ENCODE measurements at regions not wholly inside any gene's neighbourhood (a gene's known extent, or its start where the extent isn't known, plus 50 kb on each side); places are given as distances from the start of the nearest gene placed in this dataset.
A peak's percentile ranks its signal among the peaks of the same experiment; 100 is the strongest.
"Not testable (repeated sequence)": the region's sequence is repeated elsewhere in the genome, so short reads cannot be mapped to it uniquely, and the experiment has no call there.

GRCh38 chrX:26783512-26784225 is 567.7 kb downstream of the MAGEB5 start:
- H3K4me3 ChIP-seq (replicated peaks; ENCODE audit: low read depth, low read length) = no peak overlapping the region
- DNase-seq (ENCODE audit: extremely low read depth, low read depth) = no peak
- peak; percentile 18 for TF ChIP-seq CTCF (IDR thresholded peaks at IDR 0.05; ENCODE audit: low read depth, low read length, missing control alignments)

- DNase-seq (ENCODE audit: extremely low read depth, low read depth) = no peak
- H3K4me3 ChIP-seq (replicated peaks; ENCODE audit: low read depth, low read length) = no peak overlapping the region
- TF ChIP-seq CTCF (IDR thresholded peaks at IDR 0.05; ENCODE audit: low read depth, low read length, missing control alignments) = peak; percentile 16
Observed at GRCh38 chrX:26778320-26778888, 562.4 kb downstream of the MAGEB5 start.

GRCh38 chrX:26762253-26762652 is 546.3 kb downstream of the MAGEB5 start:
- DNase-seq (ENCODE audit: extremely low read depth, low read depth) = no peak
- H3K4me3 ChIP-seq (replicated peaks; ENCODE audit: low read depth, low read length) = no peak overlapping the region
- no peak for TF ChIP-seq CTCF (IDR thresholded peaks at IDR 0.05; ENCODE audit: low read depth, low read length, missing control alignments)

GRCh38 chrX:26755760-26756159 is 539.8 kb downstream of the MAGEB5 start:
- DNase-seq (ENCODE audit: extremely low read depth, low read depth); H3K4me3 ChIP-seq (replicated peaks; ENCODE audit: low read depth, low read length): not testable (repeated sequence)

GRCh38 chrX:26747877-26748276 is 531.9 kb downstream of the MAGEB5 start:
- no peak for DNase-seq (ENCODE audit: extremely low read depth, low read depth)
- no peak overlapping the region for H3K4me3 ChIP-seq (replicated peaks; ENCODE audit: low read depth, low read length)
- no peak for TF ChIP-seq CTCF (IDR thresholded peaks at IDR 0.05; ENCODE audit: low read depth, low read length, missing control alignments)

GRCh38 chrX:26722666-26723428 is 506.9 kb downstream of the MAGEB5 start:
- no peak for DNase-seq (ENCODE audit: extremely low read depth, low read depth)
- no peak overlapping the region for H3K4me3 ChIP-seq (replicated peaks; ENCODE audit: low read depth, low read length)
- TF ChIP-seq CTCF (IDR thresholded peaks at IDR 0.05; ENCODE audit: low read depth, low read length, missing control alignments) = no peak

GRCh38 chrX:26672571-26672970 is 456.6 kb downstream of the MAGEB5 start:
- TF ChIP-seq CTCF (IDR thresholded peaks at IDR 0.05; ENCODE audit: low read depth, low read length, missing control alignments) = no peak
- no peak for DNase-seq (ENCODE audit: extremely low read depth, low read depth)

More at GRCh38 chrX:26672571-26672970, 456.6 kb downstream of the MAGEB5 start:
- no peak overlapping the region for H3K4me3 ChIP-seq (replicated peaks; ENCODE audit: low read depth, low read length)
